ENCODE measurements at regions not wholly inside any gene's neighbourhood (a gene's known extent, or its start where the extent isn't known, plus 50 kb on each side); places are given as distances from the start of the nearest gene placed in this dataset.

- TF ChIP-seq CTCF (IDR thresholded peaks at IDR 0.05; ENCODE audit: poor library complexity) (no peak), EZH2 (IDR thresholded peaks at IDR 0.05; ENCODE audit: borderline replicate concordance) (no peak)
These were observed 80.9 kb downstream of the DLL1 start for GRCh38 chr6:170210026-170210390.
